Keratinocyte (primary cell): ENCODE measurements at regions not wholly inside any gene's neighbourhood (a gene's known extent, or its start where the extent isn't known, plus 50 kb on each side); places are given as distances from the start of the nearest gene placed in this dataset.

Experiments used
- DNase-seq: peaks from one replicate; pipeline ENCODE4 v3.0.0-alpha.2; 2011; ENCODE audit warnings: low read depth, missing footprints, low spot score
- FAIRE-seq: peaks from 2 replicates; lab custom pipeline; 2011; peaks lifted over from hg19 to GRCh38; lab: Jason Lieb, UNC
- H2AFZ ChIP-seq: 2 replicates; pipeline ENCODE4 v1.6.0; 2012; ENCODE audit warnings: low read length, control low read depth, inconsistent platforms; ENCODE audit not compliant: control insufficient read depth
- H3K27ac ChIP-seq: 2 replicates; pipeline ENCODE4 v1.5.1; 2011; ENCODE audit warnings: low read length; ENCODE audit not compliant: control insufficient read depth, insufficient read depth
- H3K27me3 ChIP-seq: 3 replicates; pipeline ENCODE4 v1.6.0; 2011; ENCODE audit warnings: low read length; ENCODE audit not compliant: control insufficient read depth, insufficient read depth; ENCODE audit errors: extremely low read depth
- H3K36me3 ChIP-seq, 2 experiments: 2 replicates in 1 of 2; 3 replicates in 1 of 2; pipeline ENCODE4 v1.5.1; 2011; ENCODE audit warnings: low read length in 2 of 2, mild to moderate bottlenecking in 1 of 2; ENCODE audit not compliant: control insufficient read depth in 2 of 2, insufficient read depth in 2 of 2; ENCODE audit errors: extremely low read depth in 1 of 2
- H3K4me1 ChIP-seq: 3 replicates; pipeline ENCODE4 v1.5.1; 2011; ENCODE audit warnings: low read length; ENCODE audit not compliant: control insufficient read depth, insufficient read depth; ENCODE audit errors: extremely low read depth
- H3K4me2 ChIP-seq: 3 replicates; pipeline ENCODE4 v1.6.0; 2011; ENCODE audit warnings: low read depth, low read length; ENCODE audit not compliant: control insufficient read depth, insufficient read depth; ENCODE audit errors: extremely low read depth
- H3K4me3 ChIP-seq, 3 experiments: fragments of 200-600 bp in 1 of 3; sonication (generic) in 1 of 3; 2 replicates in 2 of 3; 3 replicates in 1 of 3; pipeline ENCODE4 v1.5.1; 2011 to 2016; ENCODE audit warnings: low read length in 3 of 3, mild to moderate bottlenecking in 3 of 3, control low read depth in 2 of 3, inconsistent platforms in 1 of 3, low read depth in 1 of 3, mixed read lengths in 1 of 3, mixed run types in 1 of 3, moderate library complexity in 1 of 3; ENCODE audit not compliant: control insufficient read depth in 2 of 3, insufficient read depth in 2 of 3; ENCODE audit errors: extremely low read depth in 1 of 3
- H3K79me2 ChIP-seq: 2 replicates; pipeline ENCODE4 v1.6.0; 2012; ENCODE audit warnings: low read length; ENCODE audit not compliant: control insufficient read depth, insufficient read depth
- H3K9ac ChIP-seq: 3 replicates; pipeline ENCODE4 v1.6.0; 2011; ENCODE audit warnings: low read length; ENCODE audit not compliant: control insufficient read depth, insufficient read depth; ENCODE audit errors: extremely low read depth
- H3K9me1 ChIP-seq: 3 replicates; pipeline ENCODE4 v1.6.0; 2011; ENCODE audit warnings: low read length; ENCODE audit not compliant: control insufficient read depth, insufficient read depth; ENCODE audit errors: extremely low read depth
- H3K9me3 ChIP-seq: 2 replicates; pipeline ENCODE4 v1.5.1; 2012; ENCODE audit warnings: low read depth, low read length; ENCODE audit not compliant: control insufficient read depth
- H4K20me1 ChIP-seq: 3 replicates; pipeline ENCODE4 v1.6.0; 2011; ENCODE audit warnings: low read length; ENCODE audit not compliant: control insufficient read depth, insufficient read depth; ENCODE audit errors: extremely low read depth
- EZH2 ChIP-seq: IDR thresholded peaks from one replicate; pipeline ENCODE4 v1.6.1; 2012; ENCODE audit warnings: inconsistent platforms, mild to moderate bottlenecking, low read length, moderate library complexity
- dilution Hi-C: fragments of 300-500 bp; cut with MboI; formaldehyde crosslinking; loops from one replicate; pipeline ENCODE4 v1.7.0; 2020; ENCODE audit warnings: low sequenced_read_pairs; ENCODE audit not compliant: extremely low pct_ligation_motif_present
- TF ChIP-seq, protein P1 (sequence below), 3 experiments: IDR thresholded peaks in 1 of 3; conservative IDR thresholded peaks in 1 of 3; optimal IDR thresholded peaks in 1 of 3; 2 replicates in 2 of 3; 3 replicates in 1 of 3; pipeline versions ENCODE3 to v1.5.1; 2011; ENCODE audit warnings: low read length in 3 of 3, mild to moderate bottlenecking in 3 of 3, moderate library complexity in 2 of 3, control low read depth in 1 of 3, inconsistent platforms in 1 of 3; ENCODE audit not compliant: insufficient read depth in 2 of 3; ENCODE audit errors: extremely low read depth in 1 of 3

- DNase-seq = no peak
- no peaks in the 10 kb centered on the region for H3K27me3 ChIP-seq
- no peaks in the 10 kb centered on the region for H3K79me2 ChIP-seq
- TF ChIP-seq, protein P1, sequence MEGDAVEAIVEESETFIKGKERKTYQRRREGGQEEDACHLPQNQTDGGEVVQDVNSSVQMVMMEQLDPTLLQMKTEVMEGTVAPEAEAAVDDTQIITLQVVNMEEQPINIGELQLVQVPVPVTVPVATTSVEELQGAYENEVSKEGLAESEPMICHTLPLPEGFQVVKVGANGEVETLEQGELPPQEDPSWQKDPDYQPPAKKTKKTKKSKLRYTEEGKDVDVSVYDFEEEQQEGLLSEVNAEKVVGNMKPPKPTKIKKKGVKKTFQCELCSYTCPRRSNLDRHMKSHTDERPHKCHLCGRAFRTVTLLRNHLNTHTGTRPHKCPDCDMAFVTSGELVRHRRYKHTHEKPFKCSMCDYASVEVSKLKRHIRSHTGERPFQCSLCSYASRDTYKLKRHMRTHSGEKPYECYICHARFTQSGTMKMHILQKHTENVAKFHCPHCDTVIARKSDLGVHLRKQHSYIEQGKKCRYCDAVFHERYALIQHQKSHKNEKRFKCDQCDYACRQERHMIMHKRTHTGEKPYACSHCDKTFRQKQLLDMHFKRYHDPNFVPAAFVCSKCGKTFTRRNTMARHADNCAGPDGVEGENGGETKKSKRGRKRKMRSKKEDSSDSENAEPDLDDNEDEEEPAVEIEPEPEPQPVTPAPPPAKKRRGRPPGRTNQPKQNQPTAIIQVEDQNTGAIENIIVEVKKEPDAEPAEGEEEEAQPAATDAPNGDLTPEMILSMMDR (optimal IDR thresholded peaks at IDR 0.05 in 1 of 3, IDR thresholded peaks at IDR 0.05 in 1 of 3, conservative IDR thresholded peaks at IDR 0.05 in 1 of 3; ENCODE audit: extremely low read depth in 1 of 3, insufficient read depth in 2 of 3, low read length in 3 of 3) = no peak
- TF ChIP-seq EZH2 = no peak
- H3K4me3 ChIP-seq = no peak overlapping the region
- no peaks in the 10 kb centered on the region for H3K36me3 ChIP-seq
- no peak overlapping the region for H3K27ac ChIP-seq
- H3K9ac ChIP-seq = no peak overlapping the region
- dilution Hi-C loops = no loop called here
- H2AFZ ChIP-seq = no peak overlapping the region
- H4K20me1 ChIP-seq = no peaks in the 10 kb centered on the region
- no peaks in the 10 kb centered on the region for H3K4me1 ChIP-seq
- H3K9me1 ChIP-seq = no peaks in the 10 kb centered on the region
- FAIRE-seq = no peak
- no peak overlapping the region for H3K4me2 ChIP-seq
- peaks cover 8% of the 10 kb centered on the region for H3K9me3 ChIP-seq
Observed at GRCh38 chr22:49419661-49420060, 408.0 kb downstream of the BRD1 start.

DNA sequence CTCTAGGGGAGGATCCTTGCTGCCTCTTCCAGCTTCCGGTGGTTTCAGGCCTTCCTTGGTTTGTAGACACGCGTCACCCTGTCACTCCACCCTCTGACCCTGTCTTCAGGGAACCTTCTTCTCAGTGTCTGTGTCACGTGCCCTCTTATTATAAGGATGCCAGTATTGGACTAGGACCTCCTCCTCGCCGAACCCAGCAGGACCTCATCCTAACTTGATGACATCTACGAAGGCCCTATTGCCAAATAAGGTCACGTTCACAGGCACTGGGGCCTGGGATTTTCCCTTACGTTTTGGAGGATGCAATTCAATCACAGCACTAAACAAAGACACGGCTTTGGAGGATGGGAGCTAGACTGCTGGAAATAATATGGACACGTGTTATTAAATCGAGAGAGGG is 408.7 kb downstream of the BRD1 start:
- Histone ChIP-seq H3K9me1 (no peaks in the 10 kb centered on the region), H3K36me3 (no peaks in the 10 kb centered on the region), H3K4me3 (no peak overlapping the region), H3K9ac (no peak overlapping the region), H3K4me1 (no peaks in the 10 kb centered on the region), H3K4me2 (no peak overlapping the region), H3K9me3 (peaks cover 11% of the 10 kb centered on the region), H4K20me1 (no peaks in the 10 kb centered on the region), H3K27ac (no peak overlapping the region), H3K27me3 (no peaks in the 10 kb centered on the region), H3K79me2 (no peaks in the 10 kb centered on the region), H2AFZ (no peak overlapping the region)
- TF ChIP-seq EZH2 = no peak
- TF ChIP-seq, protein P1 (optimal IDR thresholded peaks at IDR 0.05 in 1 of 3, IDR thresholded peaks at IDR 0.05 in 1 of 3, conservative IDR thresholded peaks at IDR 0.05 in 1 of 3; ENCODE audit: extremely low read depth in 1 of 3, insufficient read depth in 2 of 3, low read length in 3 of 3) = no peak
- no peak for FAIRE-seq
- no peak for DNase-seq
- dilution Hi-C loops = no loop called here
